HepG2 (cell line): ENCODE measurements at regions not wholly inside any gene's neighbourhood (a gene's known extent, or its start where the extent isn't known, plus 50 kb on each side); places are given as distances from the start of the nearest gene placed in this dataset.

Source experiments
- ATAC-seq: fragments of 200-7000 bp; cut with Tn5 transposase; 3 replicates; pipeline ENCODE4 v1.9.1; 2020; ENCODE audit warnings: mild to moderate bottlenecking, moderate library complexity
- BruUV-seq: library from RNA; stranded (reverse); fragments of 400-500 nt; replicated peaks from 2 replicates; lab custom pipeline; 2021; lab: Mats Ljungman, UMichigan
- CTCF ChIA-PET: fragments of 300-600 bp; formaldehyde crosslinking; extraction: SDS; loops from one replicate; lab custom pipeline; 2021; ENCODE audit warnings: low total read pairs, inconsistent platforms, low intra/inter-chr PET ratio; lab: Yijun Ruan, JAX
- POLR2A ChIA-PET: fragments of 350-600 bp; sonication (Branson Sonifier 250); formaldehyde crosslinking; loops from one replicate; lab custom pipeline; 2020; ENCODE audit warnings: antibody characterized with exemption, inconsistent platforms; lab: Yijun Ruan, JAX
- DNase-seq: peaks from one replicate; pipeline ENCODE4 v3.0.0-alpha.2; 2015; ENCODE audit warnings: low spot score
- FAIRE-seq: peaks from 3 replicates; lab custom pipeline; 2011; peaks lifted over from hg19 to GRCh38; lab: Jason Lieb, UNC
- H2AFZ ChIP-seq: one replicate; pipeline ENCODE4 v1.6.1; 2011; ENCODE audit warnings: low read length, inconsistent platforms
- H3K27ac ChIP-seq: fragments of 300-600 bp; 3 replicates; pipeline ENCODE4 v1.8.0; 2011; ENCODE audit warnings: mixed run types, mild to moderate bottlenecking, mixed read lengths, low read length, inconsistent platforms; ENCODE audit not compliant: insufficient read depth; ENCODE audit errors: extremely low read length
- H3K27me3 ChIP-seq, 2 experiments: fragments of 200-600 bp in 1 of 2; 2 replicates in 1 of 2; 3 replicates in 1 of 2; pipeline versions ENCODE4 v1.6.0 to v1.8.0; 2011; ENCODE audit warnings: low read length in 2 of 2, mild to moderate bottlenecking in 2 of 2, moderate library complexity in 2 of 2, inconsistent platforms in 1 of 2; ENCODE audit not compliant: insufficient read depth in 2 of 2, control insufficient read depth in 1 of 2
- H3K36me3 ChIP-seq, 2 experiments: fragments of 200-600 bp in 1 of 2; replicated peaks in 1 of 2; 2 replicates in 1 of 2; 3 replicates in 1 of 2; pipeline versions ENCODE4 v1.5.1 to v1.8.0; 2011; ENCODE audit warnings: low read length in 2 of 2, inconsistent platforms in 1 of 2; ENCODE audit not compliant: insufficient read depth in 2 of 2, control insufficient read depth in 1 of 2
- H3K4me1 ChIP-seq: 2 replicates; pipeline ENCODE4 v1.5.1; 2012; ENCODE audit warnings: low read length, inconsistent platforms; ENCODE audit not compliant: insufficient read depth
- H3K4me2 ChIP-seq: 2 replicates; pipeline ENCODE4 v1.6.0; 2011; ENCODE audit warnings: low read depth, low read length, inconsistent platforms
- H3K4me3 ChIP-seq, 3 experiments: fragments of 200-600 bp in 1 of 3; sonication (generic), shearing (Covaris generic) in 1 of 3; replicated peaks in 1 of 3; 2 replicates each; pipeline ENCODE4 v1.5.1; 2011 to 2016; ENCODE audit warnings: low read length in 3 of 3, inconsistent platforms in 2 of 3, low read depth in 2 of 3, mild to moderate bottlenecking in 2 of 3, control low read depth in 1 of 3, mixed read lengths in 1 of 3; ENCODE audit not compliant: insufficient read depth in 1 of 3
- H3K79me2 ChIP-seq: one replicate; pipeline ENCODE4 v1.6.1; 2011; ENCODE audit warnings: low read length, inconsistent platforms; ENCODE audit not compliant: insufficient read depth
- H3K9ac ChIP-seq: 2 replicates; pipeline ENCODE4 v1.6.0; 2011; ENCODE audit warnings: mild to moderate bottlenecking, low read depth, low read length, inconsistent platforms; ENCODE audit not compliant: insufficient read depth
- H3K9me3 ChIP-seq: 2 replicates; pipeline ENCODE4 v1.5.1; 2012; ENCODE audit warnings: mild to moderate bottlenecking, low read length
- H4K20me1 ChIP-seq: 2 replicates; pipeline ENCODE4 v1.6.0; 2011; ENCODE audit warnings: inconsistent platforms, mild to moderate bottlenecking, low read length, moderate library complexity; ENCODE audit not compliant: insufficient read depth
- AHDC1 ChIP-seq: sonication (generic); formaldehyde crosslinking; IDR thresholded peaks from 2 replicates; pipeline ENCODE4 v1.5.1; 2020; ENCODE audit warnings: mild to moderate bottlenecking, missing genetic modification reagents, borderline replicate concordance
- DZIP1 ChIP-seq: sonication (generic); formaldehyde crosslinking; IDR thresholded peaks from 2 replicates; pipeline ENCODE4 v1.5.0; 2020; ENCODE audit warnings: mild to moderate bottlenecking, missing genetic modification reagents
- HMGA1 ChIP-seq: sonication (generic); formaldehyde crosslinking; conservative IDR thresholded peaks from 2 replicates; pipeline ENCODE4 v1.4.0; 2020; ENCODE audit warnings: missing genetic modification reagents
- KAT8 ChIP-seq: IDR thresholded peaks from 2 replicates; pipeline ENCODE4 v1.6.1; 2016; ENCODE audit warnings: missing genetic modification reagents, missing compliant biosample characterization
- KLF13 ChIP-seq: sonication (generic); formaldehyde crosslinking; IDR thresholded peaks from 2 replicates; pipeline ENCODE4 v1.4.0; 2020; ENCODE audit warnings: mild to moderate bottlenecking, missing genetic modification reagents
- PTBP1 ChIP-seq: fragments of 200-400 bp; formaldehyde crosslinking; IDR thresholded peaks from 2 replicates; pipeline ENCODE4 v1.6.1; 2018; ENCODE audit warnings: low read length, low read depth; ENCODE audit not compliant: poor library complexity, severe bottlenecking
- SPEN ChIP-seq: sonication (generic); formaldehyde crosslinking; IDR thresholded peaks from 2 replicates; pipeline ENCODE4 v1.5.1; 2020; ENCODE audit warnings: low read depth, mild to moderate bottlenecking, missing genetic modification reagents
- ZNF282 ChIP-seq: fragments of 450-650 bp; IDR thresholded peaks from 2 replicates; pipeline ENCODE4 v1.6.1; 2018; ENCODE audit not compliant: partially characterized antibody
- ZNF30 ChIP-seq: sonication (generic); formaldehyde crosslinking; IDR thresholded peaks from 2 replicates; pipeline ENCODE4 v1.5.0; 2020; ENCODE audit warnings: mild to moderate bottlenecking, missing genetic modification reagents
- in situ Hi-C: cut with HindIII; loops from 2 replicates; pipeline ENCODE4 v1.10.0; 2017; ENCODE audit warnings: low pct_unique_long_range_greater_than_20kb; ENCODE audit not compliant: extremely low pct_ligation_motif_present
- intact Hi-C: fragments of 100-400 bp; cut with micrococcal nuclease; formaldehyde crosslinking; loops from one replicate; pipeline ENCODE4 v1.10.0; 2022; ENCODE audit not compliant: unreplicated experiment
- TF ChIP-seq, protein P1 (sequence below): sonication (generic); formaldehyde crosslinking; IDR thresholded peaks from 2 replicates; pipeline ENCODE4 v1.4.0; 2020; ENCODE audit warnings: missing genetic modification reagents
- TF ChIP-seq, protein P2 (sequence below): sonication (generic); formaldehyde crosslinking; IDR thresholded peaks from 2 replicates; pipeline ENCODE4 v1.5.0; 2020; ENCODE audit warnings: missing genetic modification reagents

DNA sequence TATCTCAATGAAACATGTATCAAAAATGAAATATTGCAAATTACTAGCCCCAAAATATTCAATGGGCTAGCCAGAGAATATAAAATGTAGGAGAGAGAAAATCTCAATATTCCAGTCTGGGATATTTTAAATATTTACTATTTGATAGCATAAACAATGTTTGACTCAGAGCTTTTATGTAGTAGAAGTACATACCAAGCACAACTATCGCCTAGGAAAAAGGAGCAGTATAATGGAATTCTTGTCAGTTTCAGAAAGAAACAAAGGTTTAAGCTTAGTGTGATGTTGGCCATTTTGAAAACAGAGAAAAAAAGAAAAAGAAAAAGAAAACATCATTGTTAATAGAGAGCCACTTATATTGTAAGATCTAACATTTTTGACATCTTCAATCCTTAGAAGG is 1961.9 kb upstream of the CELF4 start (continued):
- TF ChIP-seq KAT8 (CRISPR knock-in tag) = no peak
- TF ChIP-seq AHDC1 (CRISPR knock-in tag) = no peak
- no peak for TF ChIP-seq SPEN (CRISPR knock-in tag)
- TF ChIP-seq, protein P1, sequence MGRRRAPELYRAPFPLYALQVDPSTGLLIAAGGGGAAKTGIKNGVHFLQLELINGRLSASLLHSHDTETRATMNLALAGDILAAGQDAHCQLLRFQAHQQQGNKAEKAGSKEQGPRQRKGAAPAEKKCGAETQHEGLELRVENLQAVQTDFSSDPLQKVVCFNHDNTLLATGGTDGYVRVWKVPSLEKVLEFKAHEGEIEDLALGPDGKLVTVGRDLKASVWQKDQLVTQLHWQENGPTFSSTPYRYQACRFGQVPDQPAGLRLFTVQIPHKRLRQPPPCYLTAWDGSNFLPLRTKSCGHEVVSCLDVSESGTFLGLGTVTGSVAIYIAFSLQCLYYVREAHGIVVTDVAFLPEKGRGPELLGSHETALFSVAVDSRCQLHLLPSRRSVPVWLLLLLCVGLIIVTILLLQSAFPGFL = no peak
- no peak for TF ChIP-seq ZNF30
- TF ChIP-seq, all 625 proteins: peak for 0

DNA sequence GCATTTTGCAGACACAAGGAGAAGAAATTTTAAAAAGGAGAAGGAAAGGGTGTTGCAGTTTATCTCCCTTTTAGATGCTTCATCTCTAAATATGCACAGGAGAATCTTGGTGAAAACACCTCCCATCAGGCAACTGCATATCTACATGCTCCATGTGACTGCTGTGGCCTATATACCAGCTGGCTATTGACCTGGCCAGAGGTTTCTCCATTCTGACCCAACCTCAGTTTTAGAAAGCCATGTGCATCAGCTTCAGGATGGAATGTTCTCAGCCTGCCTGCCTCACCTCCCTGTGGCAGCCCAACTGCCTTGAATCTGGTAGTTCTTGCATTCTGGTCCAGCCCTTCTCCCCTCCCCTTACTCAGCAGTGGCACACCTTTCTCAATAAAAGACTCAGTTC is 1958.8 kb upstream of the CELF4 start:
- Histone ChIP-seq H3K36me3 (no peaks in the 10 kb centered on the region), H3K27me3 (no peaks in the 10 kb centered on the region), H3K4me3 (no peak overlapping the region), H3K4me2 (no peak overlapping the region), H3K27ac (no peak overlapping the region), H2AFZ (no peak overlapping the region), H3K9me3 (no peaks in the 10 kb centered on the region), H3K9ac (no peak overlapping the region), H3K79me2 (no peaks in the 10 kb centered on the region), H4K20me1 (no peaks in the 10 kb centered on the region), H3K4me1 (peaks cover 22% of the 10 kb centered on the region)
- in situ Hi-C loops = no loop called here
- TF ChIP-seq ZNF282 = no peak
- TF ChIP-seq HMGA1 (CRISPR knock-in tag) = no peak
- no peak for TF ChIP-seq KLF13 (CRISPR knock-in tag)
- TF ChIP-seq DZIP1 (CRISPR knock-in tag) = no peak
- TF ChIP-seq PTBP1 = no peak
- TF ChIP-seq, protein P2, sequence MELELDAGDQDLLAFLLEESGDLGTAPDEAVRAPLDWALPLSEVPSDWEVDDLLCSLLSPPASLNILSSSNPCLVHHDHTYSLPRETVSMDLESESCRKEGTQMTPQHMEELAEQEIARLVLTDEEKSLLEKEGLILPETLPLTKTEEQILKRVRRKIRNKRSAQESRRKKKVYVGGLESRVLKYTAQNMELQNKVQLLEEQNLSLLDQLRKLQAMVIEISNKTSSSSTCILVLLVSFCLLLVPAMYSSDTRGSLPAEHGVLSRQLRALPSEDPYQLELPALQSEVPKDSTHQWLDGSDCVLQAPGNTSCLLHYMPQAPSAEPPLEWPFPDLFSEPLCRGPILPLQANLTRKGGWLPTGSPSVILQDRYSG (CRISPR knock-in tag) = no peak
- FAIRE-seq (no peak), ATAC-seq (no peak), DNase-seq (no peak)
- no TSS peak for BruUV-seq
- ChIA-PET POLR2A (no interaction called here), CTCF (no interaction called here)
- intact Hi-C loops = no loop called here
